HG03060 (cell line): ENCODE measurements at regions not wholly inside any gene's neighbourhood (a gene's known extent, or its start where the extent isn't known, plus 50 kb on each side); places are given as distances from the start of the nearest gene placed in this dataset.

ENCODE experiments used
- ATAC-seq: cut with Tn5 transposase; IDR thresholded peaks from one replicate; pipeline ENCODE4 v1.9.1; 2021; ENCODE audit warnings: low read depth, moderate number of reproducible peaks; ENCODE audit not compliant: unreplicated experiment

- ATAC-seq, result no peak
Observed at GRCh38 chr3:101172516-101172915, 147.9 kb downstream of the IMPG2 start.

- no peak for ATAC-seq
Observed at GRCh38 chr3:101171681-101172191, 148.6 kb downstream of the IMPG2 start.

GRCh38 chr3:101170806-101171558, 149.4 kb downstream of the IMPG2 start:
- no peak for ATAC-seq

- no peak for ATAC-seq
Observed at GRCh38 chr3:101170062-101170771, 150.2 kb downstream of the IMPG2 start.

- ATAC-seq, result no peak
Observed at GRCh38 chr3:101169516-101169915, 150.9 kb downstream of the IMPG2 start.

- ATAC-seq, result no peak
Observed at GRCh38 chr3:101167376-101167775, 153.0 kb downstream of the IMPG2 start.

- ATAC-seq, result no peak
Observed at GRCh38 chr3:101166150-101166549, 154.2 kb downstream of the IMPG2 start.

- ATAC-seq, result no peak
Observed at GRCh38 chr3:101163554-101163953, 156.8 kb downstream of the IMPG2 start.

GRCh38 chr3:101159478-101159877, 160.9 kb downstream of the IMPG2 start:
- no peak for ATAC-seq

- ATAC-seq, result no peak
Observed at GRCh38 chr3:101158374-101158773, 162.0 kb downstream of the IMPG2 start.

- no peak for ATAC-seq
Observed at GRCh38 chr3:101156787-101157345, 163.5 kb downstream of the IMPG2 start.

- no peak for ATAC-seq
Observed at GRCh38 chr3:101155825-101156224, 162.6 kb upstream of the ABI3BP start.

- no peak for ATAC-seq
Observed at GRCh38 chr3:101154401-101154800, 161.2 kb upstream of the ABI3BP start.

GRCh38 chr3:101151286-101151913, 158.2 kb upstream of the ABI3BP start:
- ATAC-seq, result no peak

- ATAC-seq, result no peak
Observed at GRCh38 chr3:101150504-101150903, 157.3 kb upstream of the ABI3BP start.

GRCh38 chr3:101149707-101150106, 156.5 kb upstream of the ABI3BP start:
- no peak for ATAC-seq

- no peak for ATAC-seq
Observed at GRCh38 chr3:101149251-101149650, 156.0 kb upstream of the ABI3BP start.

- no peak for ATAC-seq
Observed at GRCh38 chr3:101148001-101148400, 154.8 kb upstream of the ABI3BP start.

- no peak for ATAC-seq
Observed at GRCh38 chr3:101146946-101147345, 153.7 kb upstream of the ABI3BP start.

GRCh38 chr3:101144105-101144504, 150.9 kb upstream of the ABI3BP start:
- no peak for ATAC-seq

GRCh38 chr3:101143012-101143411, 149.8 kb upstream of the ABI3BP start:
- no peak for ATAC-seq
